H1 (cell line): ENCODE measurements at regions not wholly inside any gene's neighbourhood (a gene's known extent, or its start where the extent isn't known, plus 50 kb on each side); places are given as distances from the start of the nearest gene placed in this dataset.

Source experiments
- CTCF ChIA-PET: fragments of 300-600 bp; sonication (Branson Sonifier 250); formaldehyde crosslinking; loops from one replicate; lab custom pipeline; 2021; ENCODE audit not compliant: partially characterized antibody; lab: Charles Lee
- POLR2A ChIA-PET: fragments of 300-600 bp; sonication (Branson Sonifier 250); formaldehyde crosslinking; loops from one replicate; lab custom pipeline; 2021; ENCODE audit warnings: inconsistent platforms; ENCODE audit not compliant: partially characterized antibody; lab: Charles Lee
- DNase-seq, 2 experiments: peaks; one replicate each; pipeline versions ENCODE4 v3.0.0 to v3.0.0-alpha.2; 2010 to 2022; ENCODE audit warnings: low spot score in 2 of 2, low read depth in 1 of 2, mixed read lengths in 1 of 2
- FAIRE-seq: peaks from 2 replicates; lab custom pipeline; 2011; peaks lifted over from hg19 to GRCh38; lab: Jason Lieb, UNC
- H2AFZ ChIP-seq: 2 replicates; pipeline ENCODE4 v1.8.1; 2012; ENCODE audit warnings: low read length, inconsistent platforms
- H2AK5ac ChIP-seq: 2 replicates; pipeline ENCODE4 v1.6.1; 2013; ENCODE audit warnings: low read depth, low read length
- H2BK120ac ChIP-seq: replicated peaks from 2 replicates; pipeline ENCODE3; 2013; ENCODE audit warnings: low read depth, low read length, inconsistent platforms
- H2BK12ac ChIP-seq: 2 replicates; pipeline ENCODE4 v1.6.1; 2013; ENCODE audit warnings: low read depth, low read length
- H2BK15ac ChIP-seq: 2 replicates; pipeline ENCODE4 v1.6.1; 2013; ENCODE audit warnings: low read length
- H2BK20ac ChIP-seq: 2 replicates; pipeline ENCODE4 v1.6.1; 2013; ENCODE audit warnings: low read length
- H2BK5ac ChIP-seq: 2 replicates; pipeline ENCODE4 v1.6.1; 2013; ENCODE audit warnings: low read depth, low read length
- H3K14ac ChIP-seq: 2 replicates; pipeline ENCODE4 v1.6.1; 2013; ENCODE audit warnings: inconsistent platforms; ENCODE audit not compliant: insufficient read length
- H3K18ac ChIP-seq: 2 replicates; pipeline ENCODE4 v1.6.1; 2013; ENCODE audit warnings: low read length; ENCODE audit errors: extremely low read depth
- H3K23ac ChIP-seq: 2 replicates; pipeline ENCODE4 v1.6.1; 2013; ENCODE audit warnings: inconsistent platforms; ENCODE audit not compliant: insufficient read length
- H3K23me2 ChIP-seq: 2 replicates; pipeline ENCODE4 v1.6.1; 2013; ENCODE audit warnings: low read depth, low read length
- H3K27ac ChIP-seq: 2 replicates; pipeline ENCODE4 v1.6.1; 2011; ENCODE audit warnings: low read depth, low read length, inconsistent platforms
- H3K27me3 ChIP-seq, 4 experiments: replicated peaks in 1 of 4; 1 replicate in 1 of 4; 2 replicates in 3 of 4; pipeline versions ENCODE4 v1.6.1 to v1.8.1; 2011 to 2013; ENCODE audit warnings: low read length in 3 of 4, mild to moderate bottlenecking in 3 of 4, inconsistent platforms in 2 of 4, mixed read lengths in 2 of 4, moderate library complexity in 1 of 4; ENCODE audit not compliant: control insufficient read depth in 3 of 4, insufficient read depth in 3 of 4; ENCODE audit errors: extremely low read depth in 1 of 4
- H3K36me3 ChIP-seq, 4 experiments: 2 replicates each; pipeline versions ENCODE4 v1.6.1 to v1.8.1; 2011 to 2013; ENCODE audit warnings: mild to moderate bottlenecking in 4 of 4, low read length in 3 of 4, moderate library complexity in 2 of 4, control low read depth in 1 of 4, inconsistent platforms in 1 of 4; ENCODE audit not compliant: insufficient read depth in 4 of 4, control insufficient read depth in 2 of 4
- H3K4ac ChIP-seq: replicated peaks from 2 replicates; pipeline ENCODE3; 2013; ENCODE audit warnings: low read length, low read depth, mixed read lengths, inconsistent platforms; ENCODE audit not compliant: insufficient read length
- H3K4me1 ChIP-seq, 4 experiments: replicated peaks in 1 of 4; 1 replicate in 1 of 4; 2 replicates in 3 of 4; pipeline versions ENCODE4 v1.6.1 to v1.8.1; 2011 to 2013; ENCODE audit warnings: low read length in 3 of 4, inconsistent platforms in 2 of 4, mixed read lengths in 1 of 4; ENCODE audit not compliant: insufficient read depth in 4 of 4, control insufficient read depth in 3 of 4
- H3K4me2 ChIP-seq, 2 experiments: 2 replicates each; pipeline versions ENCODE4 v1.6.1 to v1.8.1; 2011 to 2013; ENCODE audit warnings: low read depth in 2 of 2, low read length in 2 of 2, control low read depth in 1 of 2, inconsistent platforms in 1 of 2, mild to moderate bottlenecking in 1 of 2; ENCODE audit not compliant: insufficient read depth in 1 of 2
- H3K4me3 ChIP-seq, 4 experiments: fragments of 200-600, 300-600 bp in 1 of 4; sonication (generic), shearing (Covaris generic), sonication (Bioruptor Twin) in 1 of 4; 2 replicates each; pipeline versions ENCODE4 v1.5.1 to v1.8.1; 2011 to 2016; ENCODE audit warnings: low read length in 4 of 4, low read depth in 3 of 4, control low read depth in 2 of 4, inconsistent platforms in 2 of 4, mild to moderate bottlenecking in 2 of 4, mixed read lengths in 1 of 4, moderate library complexity in 1 of 4; ENCODE audit not compliant: insufficient read depth in 2 of 4; ENCODE audit errors: extremely low read depth in 1 of 4
- H3K56ac ChIP-seq: replicated peaks from 2 replicates; pipeline ENCODE3; 2013; ENCODE audit warnings: low read depth, mild to moderate bottlenecking, mixed read lengths, low read length, inconsistent platforms; ENCODE audit not compliant: insufficient read length
- H3K79me1 ChIP-seq: 2 replicates; pipeline ENCODE4 v1.6.1; 2013; ENCODE audit warnings: low read depth, low read length, control low read depth
- H3K79me2 ChIP-seq, 2 experiments: 2 replicates each; pipeline versions ENCODE4 v1.6.1 to v1.8.1; 2012 to 2013; ENCODE audit warnings: low read length in 2 of 2, mild to moderate bottlenecking in 2 of 2, inconsistent platforms in 1 of 2; ENCODE audit not compliant: insufficient read depth in 2 of 2, control insufficient read depth in 1 of 2
- H3K9ac ChIP-seq, 4 experiments: replicated peaks in 1 of 4; 1 replicate in 1 of 4; 2 replicates in 3 of 4; pipeline versions ENCODE4 v1.6.1 to v1.8.1; 2011 to 2013; ENCODE audit warnings: low read depth in 3 of 4, low read length in 3 of 4, control low read depth in 2 of 4, mild to moderate bottlenecking in 2 of 4, moderate library complexity in 2 of 4, inconsistent platforms in 1 of 4; ENCODE audit errors: extremely low read depth in 1 of 4
- H3K9me3 ChIP-seq, 2 experiments: 2 replicates each; pipeline versions ENCODE4 v1.6.1 to v1.8.1; 2012 to 2013; ENCODE audit warnings: mild to moderate bottlenecking in 2 of 2, moderate library complexity in 2 of 2, control low read depth in 1 of 2, inconsistent platforms in 1 of 2, low read depth in 1 of 2, low read length in 1 of 2, mixed read lengths in 1 of 2; ENCODE audit not compliant: insufficient read depth in 2 of 2
- H4K20me1 ChIP-seq, 2 experiments: replicated peaks in 1 of 2; 2 replicates each; pipeline versions ENCODE3 to v1.8.1; 2011 to 2013; ENCODE audit warnings: inconsistent platforms in 2 of 2, low read length in 2 of 2, mild to moderate bottlenecking in 1 of 2; ENCODE audit not compliant: insufficient read depth in 2 of 2, control insufficient read depth in 1 of 2
- H4K5ac ChIP-seq: 2 replicates; pipeline ENCODE4 v1.6.1; 2013; ENCODE audit warnings: low read length, low read depth, mixed read lengths, inconsistent platforms; ENCODE audit not compliant: insufficient read length
- H4K8ac ChIP-seq: 2 replicates; pipeline ENCODE4 v1.8.0; 2013; ENCODE audit warnings: mild to moderate bottlenecking, moderate library complexity, low read length, inconsistent platforms; ENCODE audit not compliant: insufficient read depth; ENCODE audit errors: extremely low read depth
- H4K91ac ChIP-seq: replicated peaks from 2 replicates; pipeline ENCODE3; 2013; ENCODE audit warnings: low read length, mixed read lengths, inconsistent platforms; ENCODE audit not compliant: insufficient read length
- CTCF ChIP-seq, 3 experiments: IDR thresholded peaks; 1 replicate in 2 of 3; 2 replicates in 1 of 3; pipeline versions ENCODE4 v1.5.1 to v1.6.1; 2011; ENCODE audit warnings: low read length in 3 of 3, mild to moderate bottlenecking in 3 of 3, inconsistent platforms in 2 of 3, low read depth in 1 of 3, moderate library complexity in 1 of 3; ENCODE audit not compliant: insufficient read depth in 1 of 3; ENCODE audit errors: control extremely low read depth in 1 of 3
- RAD21 ChIP-seq, 2 experiments: IDR thresholded peaks in 1 of 2; conservative IDR thresholded peaks in 1 of 2; 2 replicates each; pipeline ENCODE4 v1.6.1; 2011; ENCODE audit warnings: low read depth in 2 of 2, low read length in 2 of 2, improper control_type of control experiment in 1 of 2, inconsistent platforms in 1 of 2, mild to moderate bottlenecking in 1 of 2, moderate library complexity in 1 of 2
- SP4 ChIP-seq: IDR thresholded peaks from 2 replicates; pipeline ENCODE4 v1.6.1; 2012; ENCODE audit warnings: low read length, inconsistent platforms
- WGBS, 2 experiments: shearing (Covaris generic) in 1 of 2; methylation state at CpG; one replicate each; pipeline versions ENCODE4 v1.1.6 to v1.1.7; 2013 to 2015; ENCODE audit warnings: low lambda C conversion rate in 2 of 2, mixed read lengths in 2 of 2, inconsistent platforms in 1 of 2, low coverage in 1 of 2, missing lambda C conversion rate in 1 of 2; ENCODE audit not compliant: insufficient replicate concordance in 2 of 2, insufficient coverage in 1 of 2, insufficient read length in 1 of 2; ENCODE audit errors: extremely low coverage in 1 of 2, missing lambda C conversion rate in 1 of 2; 5-methylcytosine and 5-hydroxymethylcytosine counted together

- H2BK20ac ChIP-seq, result no peak overlapping the region
- no peak overlapping the region for H3K56ac ChIP-seq
- no peak overlapping the region for H3K23ac ChIP-seq
- H3K9ac ChIP-seq, result no peak overlapping the region
- no peak overlapping the region for H2AFZ ChIP-seq
- no peak overlapping the region for H2BK15ac ChIP-seq
- H4K20me1 ChIP-seq, result no peaks in the 10 kb centered on the region
- no peak overlapping the region for H4K8ac ChIP-seq
- no peaks in the 10 kb centered on the region for H3K79me1 ChIP-seq
- FAIRE-seq, result no peak
- no peak overlapping the region for H3K4ac ChIP-seq
- no peaks in the 10 kb centered on the region for H3K23me2 ChIP-seq
- CTCF ChIA-PET, result interaction anchor here (1.1 to 1.2 kb wide), 2 partner anchors 26 to 36 kb away, joined by 3 read pairs; no protein-coding TSS in a partner anchor
- H3K4me3 ChIP-seq, result no peak overlapping the region
- no peaks in the 10 kb centered on the region for H3K79me2 ChIP-seq
- no peak overlapping the region for H2BK5ac ChIP-seq
- H3K27ac ChIP-seq, result no peak overlapping the region
- TF ChIP-seq CTCF (IDR thresholded peaks at IDR 0.05; ENCODE audit: control extremely low read depth in 1 of 3, insufficient read depth in 1 of 3, low read depth in 1 of 3, low read length in 3 of 3) (peak in 2 of 3 experiments; percentile 26 to 33; a peak in 2 of 4 replicates), SP4 (no peak), RAD21 (IDR thresholded peaks at IDR 0.05 in 1 of 2, conservative IDR thresholded peaks at IDR 0.05 in 1 of 2; ENCODE audit: low read depth in 2 of 2, low read length in 2 of 2) (peak; percentile 18 to 37; a peak in 2 of 4 replicates)
- H4K91ac ChIP-seq, result no peak overlapping the region
- peaks cover 0 to 3% (median 1%) of the 10 kb centered on the region in 4 experiments; a peak in 1 of 7 replicates for H3K4me1 ChIP-seq
- DNase-seq, result no peak
- peaks cover 0 to 6% (median 3%) of the 10 kb centered on the region in 4 experiments; a peak in 2 of 7 replicates for H3K27me3 ChIP-seq
- no peak overlapping the region for H4K5ac ChIP-seq
- H3K4me2 ChIP-seq, result no peak overlapping the region
- POLR2A ChIA-PET, result no interaction called here
- H3K14ac ChIP-seq, result no peak overlapping the region
- H2BK120ac ChIP-seq, result no peak overlapping the region
- H3K36me3 ChIP-seq, result no peaks in the 10 kb centered on the region
- 94% methylated on average over 3 of the region's 3 CpGs; no CpG with 5 or more reads in 1 of the 2 experiments for WGBS, 2 experiments
- H3K18ac ChIP-seq, result no peak overlapping the region
- H2BK12ac ChIP-seq, result no peak overlapping the region
- H3K9me3 ChIP-seq, result peaks cover 0 to 3% of the 10 kb centered on the region in 2 experiments; a peak in 1 of 4 replicates
- no peak overlapping the region for H2AK5ac ChIP-seq
Observed at GRCh38 chr5:176178789-176179188, 59.4 kb upstream of the SIMC1 start.
